SK-N-MC (cell line): ENCODE measurements at regions not wholly inside any gene's neighbourhood (a gene's known extent, or its start where the extent isn't known, plus 50 kb on each side); places are given as distances from the start of the nearest gene placed in this dataset.

ENCODE experiments used
- EZH2 ChIP-seq: fragments of 200-600 bp; sonication (generic); IDR thresholded peaks from one replicate; pipeline ENCODE4 v1.6.1; 2017; ENCODE audit warnings: antibody characterized with exemption
- POLR2AphosphoS5 ChIP-seq: IDR thresholded peaks from 2 replicates; pipeline ENCODE4 v1.6.1; 2012; ENCODE audit warnings: mild to moderate bottlenecking, low read depth, low read length, borderline replicate concordance

GRCh38 chr3:73786998-73787397 lies 162.3 kb upstream of the PDZRN3 start:
- TF ChIP-seq EZH2 (no peak), POLR2AphosphoS5 (no peak)
